Gastroesophageal sphincter (tissue), 4 donors: ENCODE measurements at regions not wholly inside any gene's neighbourhood (a gene's known extent, or its start where the extent isn't known, plus 50 kb on each side); places are given as distances from the start of the nearest gene placed in this dataset.

Experiments used
- ATAC-seq: fragments of 150-250 bp; one replicate; pipeline ENCODE4 v1.9.1; 2016; ENCODE audit warnings: mild to moderate bottlenecking, moderate library complexity
- H3K27ac ChIP-seq, 4 donors: fragments of 200-600 bp; sonication (generic) in 3 of 4; 1 replicate in 3 of 4; 2 replicates in 1 of 4; pipeline ENCODE4 v1.5.1; 2016 to 2019
- H3K27me3 ChIP-seq: fragments of 200-600 bp; sonication (generic); one replicate; pipeline ENCODE4 v1.5.1; 2019
- H3K36me3 ChIP-seq, 2 donors: fragments of 200-600 bp; sonication (generic); one replicate each; pipeline ENCODE4 v1.5.1; 2019; ENCODE audit warnings: control low read depth in 1 of 2
- H3K4me1 ChIP-seq, 3 donors: fragments of 200-600 bp; sonication (generic); 1 replicate in 2 of 3; 2 replicates in 1 of 3; pipeline ENCODE4 v1.5.1; 2016 to 2019; ENCODE audit warnings: control low read depth in 2 of 3
- H3K4me3 ChIP-seq, 2 donors: fragments of 200-600 bp; sonication (generic); one replicate each; pipeline ENCODE4 v1.5.1; 2019; ENCODE audit warnings: mild to moderate bottlenecking in 1 of 2, moderate library complexity in 1 of 2
- H3K9me3 ChIP-seq, 3 donors: fragments of 200-600 bp; sonication (generic); one replicate each; pipeline ENCODE4 v1.5.1; 2017 to 2019; ENCODE audit warnings: control low read depth in 2 of 3
- CTCF ChIP-seq, 4 experiments: fragments of 200-600 bp in 2 of 4; fragments of 450-650 bp in 2 of 4; sonication (generic) in 1 of 4; IDR thresholded peaks; one replicate each; pipeline ENCODE4 v1.5.1; 2017 to 2019; ENCODE audit warnings: antibody characterized with exemption in 4 of 4, mild to moderate bottlenecking in 2 of 4, moderate library complexity in 2 of 4
- EP300 ChIP-seq: sonication (generic); formaldehyde crosslinking; IDR thresholded peaks from one replicate; pipeline ENCODE4 v1.6.1; 2017; ENCODE audit warnings: antibody characterized with exemption, mild to moderate bottlenecking
- POLR2A ChIP-seq, 2 donors: fragments of 450-650 bp; IDR thresholded peaks; one replicate each; pipeline ENCODE4 v1.6.1; 2017; ENCODE audit warnings: antibody characterized with exemption in 2 of 2, mild to moderate bottlenecking in 2 of 2, moderate library complexity in 1 of 2
- POLR2AphosphoS5 ChIP-seq: sonication (generic); formaldehyde crosslinking; IDR thresholded peaks from one replicate; pipeline ENCODE4 v1.6.1; 2017; ENCODE audit warnings: antibody characterized with exemption
- WGBS, 2 donors: methylation state at CpG; one replicate each; pipeline ENCODE4 v1.1.5; 2018; ENCODE audit warnings: low coverage in 1 of 2; 5-methylcytosine and 5-hydroxymethylcytosine counted together

GRCh38 chr10:109019001-109019424 lies 904.3 kb downstream of the XPNPEP1 start:
- H3K27ac ChIP-seq: no peak overlapping the region
- H3K9me3 ChIP-seq: no peaks in the 10 kb centered on the region
- no peaks in the 10 kb centered on the region for H3K4me1 ChIP-seq
- no peak overlapping the region for H3K4me3 ChIP-seq
- TF ChIP-seq POLR2A (IDR thresholded peaks at IDR 0.05): no peak
- H3K27me3 ChIP-seq: no peaks in the 10 kb centered on the region
- no peaks in the 10 kb centered on the region for H3K36me3 ChIP-seq
- 16 to 32% methylated on average over 2 to 6 of the region's 6 CpGs for WGBS, 2 donors
- peak; percentile 58 for ATAC-seq

GRCh38 chr10:109007514-109007913 lies 915.8 kb downstream of the XPNPEP1 start:
- ATAC-seq: no peak
- Histone ChIP-seq H3K4me1 (no peaks in the 10 kb centered on the region), H3K9me3 (no peaks in the 10 kb centered on the region), H3K27me3 (no peaks in the 10 kb centered on the region), H3K27ac (no peak overlapping the region), H3K36me3 (no peaks in the 10 kb centered on the region), H3K4me3 (no peak overlapping the region)
- WGBS, 2 donors: 100% methylated on average over 1 of the region's 1 CpG; no CpG with 5 or more reads in 1 of the 2 donors
- no peak for TF ChIP-seq EP300
- no peak for TF ChIP-seq POLR2A (IDR thresholded peaks at IDR 0.05)
- no peak for TF ChIP-seq POLR2AphosphoS5

GRCh38 chr10:108990441-108990840 lies 932.9 kb downstream of the XPNPEP1 start:
- Histone ChIP-seq H3K9me3 (no peaks in the 10 kb centered on the region), H3K4me1 (no peaks in the 10 kb centered on the region), H3K4me3 (no peak overlapping the region), H3K27me3 (no peaks in the 10 kb centered on the region), H3K27ac (no peak overlapping the region), H3K36me3 (no peaks in the 10 kb centered on the region)
- ATAC-seq: no peak
- TF ChIP-seq CTCF (IDR thresholded peaks at IDR 0.05) (no peak), EP300 (no peak), POLR2AphosphoS5 (no peak), POLR2A (IDR thresholded peaks at IDR 0.05) (no peak)
- WGBS, 2 donors: 63 to 69% methylated on average over 4 to 5 of the region's 5 CpGs

- H3K27me3 ChIP-seq: no peaks in the 10 kb centered on the region
- no peaks in the 10 kb centered on the region for H3K36me3 ChIP-seq
- no peaks in the 10 kb centered on the region for H3K4me1 ChIP-seq
- H3K9me3 ChIP-seq: no peaks in the 10 kb centered on the region
- ATAC-seq: no peak
- no peak overlapping the region for H3K27ac ChIP-seq
- 13 to 23% methylated on average over 4 of the region's 4 CpGs for whole genome bisulfite sequencing, 2 donors
- TF ChIP-seq CTCF (IDR thresholded peaks at IDR 0.05) (no peak), EP300 (no peak), POLR2AphosphoS5 (no peak), POLR2A (IDR thresholded peaks at IDR 0.05) (no peak)
- no peak overlapping the region for H3K4me3 ChIP-seq
Measured at GRCh38 chr10:108989976-108990375, 933.3 kb downstream of the XPNPEP1 start.

GRCh38 chr10:108982159-108982558 lies 941.2 kb downstream of the XPNPEP1 start:
- TF ChIP-seq CTCF (IDR thresholded peaks at IDR 0.05): no peak
- no peak for TF ChIP-seq POLR2A (IDR thresholded peaks at IDR 0.05)
- TF ChIP-seq EP300: no peak
- TF ChIP-seq POLR2AphosphoS5: no peak
- Histone ChIP-seq H3K36me3 (no peaks in the 10 kb centered on the region), H3K4me1 (no peaks in the 10 kb centered on the region), H3K27me3 (no peaks in the 10 kb centered on the region), H3K4me3 (no peak overlapping the region), H3K9me3 (peaks cover 0 to 12% (median 0%) of the 10 kb centered on the region in 3 donors), H3K27ac (no peak overlapping the region)
- ATAC-seq: no peak
- WGBS, 2 donors: 17 to 34% methylated on average over 2 of the region's 2 CpGs

- Histone ChIP-seq H3K36me3 (no peaks in the 10 kb centered on the region), H3K27me3 (no peaks in the 10 kb centered on the region), H3K4me3 (no peak overlapping the region), H3K27ac (no peak overlapping the region), H3K9me3 (peaks cover 0 to 19% (median 0%) of the 10 kb centered on the region in 3 donors), H3K4me1 (no peaks in the 10 kb centered on the region)
- TF ChIP-seq EP300 (no peak), POLR2AphosphoS5 (no peak), POLR2A (IDR thresholded peaks at IDR 0.05) (no peak), CTCF (IDR thresholded peaks at IDR 0.05) (no peak)
- no peak for ATAC-seq
Measured at GRCh38 chr10:108980869-108981268, 942.4 kb downstream of the XPNPEP1 start.
